ENCODE measurements at regions not wholly inside any gene's neighbourhood (a gene's known extent, or its start where the extent isn't known, plus 50 kb on each side); places are given as distances from the start of the nearest gene placed in this dataset.

DNA sequence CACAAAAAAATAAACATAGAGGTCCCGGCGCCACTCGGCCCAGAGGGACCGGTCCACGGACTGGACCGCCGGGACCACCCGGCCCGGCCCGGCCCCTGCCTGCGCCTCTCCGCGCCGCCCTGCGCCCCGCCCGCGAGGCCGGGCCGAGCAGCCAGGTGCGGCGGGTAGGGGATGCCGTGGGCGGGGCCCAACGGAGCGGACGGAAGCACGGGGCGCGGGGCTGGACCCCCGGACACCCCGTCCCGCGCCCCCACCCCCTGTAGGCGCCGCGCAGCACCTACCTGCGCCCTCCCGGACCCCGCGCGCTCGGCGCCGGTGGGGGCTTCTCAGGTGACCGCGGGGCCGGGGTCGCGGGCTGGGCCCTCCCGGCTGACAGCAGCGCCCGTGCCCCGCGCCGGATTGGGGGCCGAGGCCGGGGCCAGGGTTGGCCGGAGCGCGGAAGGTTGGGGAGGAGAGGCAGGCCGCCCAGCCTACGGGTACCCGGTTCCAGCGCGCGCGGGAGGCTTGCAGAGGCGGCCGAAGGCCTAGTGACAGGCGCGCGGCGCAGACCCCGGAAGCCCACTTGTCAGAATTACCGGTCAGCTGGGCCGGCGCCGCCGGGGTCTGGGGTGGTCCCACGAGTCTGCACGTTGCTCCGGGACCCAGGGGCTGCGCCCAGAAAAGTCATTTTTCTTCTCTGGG, 351.9 kb upstream of the CAMK1G start:
- TF ChIP-seq, protein P1, sequence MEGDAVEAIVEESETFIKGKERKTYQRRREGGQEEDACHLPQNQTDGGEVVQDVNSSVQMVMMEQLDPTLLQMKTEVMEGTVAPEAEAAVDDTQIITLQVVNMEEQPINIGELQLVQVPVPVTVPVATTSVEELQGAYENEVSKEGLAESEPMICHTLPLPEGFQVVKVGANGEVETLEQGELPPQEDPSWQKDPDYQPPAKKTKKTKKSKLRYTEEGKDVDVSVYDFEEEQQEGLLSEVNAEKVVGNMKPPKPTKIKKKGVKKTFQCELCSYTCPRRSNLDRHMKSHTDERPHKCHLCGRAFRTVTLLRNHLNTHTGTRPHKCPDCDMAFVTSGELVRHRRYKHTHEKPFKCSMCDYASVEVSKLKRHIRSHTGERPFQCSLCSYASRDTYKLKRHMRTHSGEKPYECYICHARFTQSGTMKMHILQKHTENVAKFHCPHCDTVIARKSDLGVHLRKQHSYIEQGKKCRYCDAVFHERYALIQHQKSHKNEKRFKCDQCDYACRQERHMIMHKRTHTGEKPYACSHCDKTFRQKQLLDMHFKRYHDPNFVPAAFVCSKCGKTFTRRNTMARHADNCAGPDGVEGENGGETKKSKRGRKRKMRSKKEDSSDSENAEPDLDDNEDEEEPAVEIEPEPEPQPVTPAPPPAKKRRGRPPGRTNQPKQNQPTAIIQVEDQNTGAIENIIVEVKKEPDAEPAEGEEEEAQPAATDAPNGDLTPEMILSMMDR (IDR thresholded peaks at IDR 0.05; ENCODE audit: insufficient read depth, low read depth, low read length): no peak
- no peak for TF ChIP-seq EZH2 (IDR thresholded peaks at IDR 0.05; ENCODE audit: insufficient read depth, low read length)
